Adrenal gland (tissue), 9 donors: ENCODE measurements at regions not wholly inside any gene's neighbourhood (a gene's known extent, or its start where the extent isn't known, plus 50 kb on each side); places are given as distances from the start of the nearest gene placed in this dataset.

Source experiments
- DNase-seq, 7 donors: peaks; one replicate each; pipeline ENCODE4 v3.0.0-alpha.2; 2019 to 2020
- H3K27ac ChIP-seq, 5 donors: fragments of 200-600 bp; sonication (generic) in 4 of 5; 1 replicate in 3 of 5; 2 replicates in 2 of 5; pipeline versions ENCODE4 v1.5.1 to v1.8.0; 2016 to 2020; ENCODE audit warnings: mild to moderate bottlenecking in 1 of 5
- H3K27me3 ChIP-seq: fragments of 200-600 bp; 2 replicates; pipeline ENCODE4 v1.8.0; 2021
- H3K36me3 ChIP-seq, 2 donors: fragments of 200-600 bp; replicated peaks in 1 of 2; 1 replicate in 1 of 2; 2 replicates in 1 of 2; pipeline versions ENCODE4 v1.5.1 to v1.8.0; 2018 to 2022
- H3K4me1 ChIP-seq, 2 donors: fragments of 200-600 bp; replicated peaks in 1 of 2; 1 replicate in 1 of 2; 2 replicates in 1 of 2; pipeline versions ENCODE4 v1.5.1 to v1.8.0; 2018 to 2021
- H3K4me3 ChIP-seq, 4 donors: fragments of 200-600 bp; sonication (generic) in 3 of 4; one replicate each; pipeline ENCODE4 v1.5.1; 2016 to 2018
- H3K9me3 ChIP-seq, 3 donors: fragments of 200-600 bp; sonication (generic) in 1 of 3; replicated peaks in 1 of 3; 1 replicate in 2 of 3; 2 replicates in 1 of 3; pipeline versions ENCODE4 v1.5.1 to v1.8.0; 2016 to 2021
- CTCF ChIP-seq, 6 experiments: fragments of 450-650 bp in 4 of 6; fragments of 200-600 bp in 2 of 6; sonication (generic) in 1 of 6; IDR thresholded peaks; 1 replicate in 5 of 6; 2 replicates in 1 of 6; pipeline versions ENCODE4 v1.5.1 to v1.8.0; 2016 to 2021; ENCODE audit warnings: antibody characterized with exemption in 6 of 6, mild to moderate bottlenecking in 2 of 6, moderate library complexity in 1 of 6
- POLR2A ChIP-seq, 2 donors: fragments of 450-650 bp; IDR thresholded peaks; one replicate each; pipeline ENCODE4 v1.6.1; 2017; ENCODE audit warnings: antibody characterized with exemption in 2 of 2, mild to moderate bottlenecking in 2 of 2, moderate library complexity in 1 of 2
- WGBS, 4 donors: extraction: QIAGEN DNeasy Blood & Tissue Kit in 2 of 4; methylation state at CpG; one replicate each; pipeline versions ENCODE4 v1.1.5 to v1.1.7; 2013 to 2017; 5-methylcytosine and 5-hydroxymethylcytosine counted together
- intact Hi-C, 2 donors: fragments of 100-400 bp; cut with DNase I; formaldehyde crosslinking; loops; one replicate each; pipeline versions ENCODE4 v1.14.1 to v1.15.0; 2022 to 2023
- donor health status: healthy with polysubstance abuse.
- donor health status: Bipolar disorder and iron deficiency.
- donor health status: DM: yes; HTN: yes; CAD: no.
- donor health status: DM: no; HTN: no; CAD: no.
- donor health status: DM: no; HTN: no; CAD: no.

- Histone ChIP-seq H3K27ac (no peak overlapping the region), H3K4me3 (no peak overlapping the region), H3K27me3 (no peaks in the 10 kb centered on the region), H3K4me1 (no peaks in the 10 kb centered on the region), H3K36me3 (no peaks in the 10 kb centered on the region), H3K9me3 (no peaks in the 10 kb centered on the region)
- WGBS, 4 donors = 70 to 84% (median 72%) methylated on average over 4 of the region's 4 CpGs
- intact Hi-C loops = no loop called here
- no peak for TF ChIP-seq POLR2A (IDR thresholded peaks at IDR 0.05)
- no peak for TF ChIP-seq CTCF (IDR thresholded peaks at IDR 0.05)
- no peak for DNase-seq
These were observed 207.0 kb upstream of the CCDC68 start for GRCh38 chr18:55166260-55166598.

- no peak overlapping the region for H3K4me3 ChIP-seq
- H3K27me3 ChIP-seq = no peaks in the 10 kb centered on the region
- TF ChIP-seq CTCF (IDR thresholded peaks at IDR 0.05) = no peak
- TF ChIP-seq POLR2A (IDR thresholded peaks at IDR 0.05) = no peak
- no peaks in the 10 kb centered on the region for H3K36me3 ChIP-seq
- no peaks in the 10 kb centered on the region for H3K9me3 ChIP-seq
- H3K27ac ChIP-seq = no peak overlapping the region
- WGBS, 4 donors = 85 to 92% (median 90%) methylated on average over 7 of the region's 7 CpGs
- H3K4me1 ChIP-seq = no peaks in the 10 kb centered on the region
- intact Hi-C loops = no loop called here
- no peak for DNase-seq
These were observed 204.3 kb upstream of the CCDC68 start for GRCh38 chr18:55163550-55163949.

- no peaks in the 10 kb centered on the region for H3K4me1 ChIP-seq
- H3K27me3 ChIP-seq = no peaks in the 10 kb centered on the region
- no peaks in the 10 kb centered on the region for H3K9me3 ChIP-seq
- DNase-seq = peak in 2 of 7 donors; percentile 2 to 17
- 67 to 77% (median 74%) methylated on average over 4 of the region's 4 CpGs for WGBS, 4 donors
- H3K36me3 ChIP-seq = no peaks in the 10 kb centered on the region
- no peak overlapping the region for H3K4me3 ChIP-seq
- intact Hi-C loops = no loop called here
- TF ChIP-seq POLR2A (IDR thresholded peaks at IDR 0.05) (no peak), CTCF (IDR thresholded peaks at IDR 0.05) (no peak)
- H3K27ac ChIP-seq = no peak overlapping the region
These were observed 202.7 kb upstream of the CCDC68 start for GRCh38 chr18:55161916-55162315.

GRCh38 chr18:55159027-55159426, 199.8 kb upstream of the CCDC68 start:
- no peaks in the 10 kb centered on the region for H3K27me3 ChIP-seq
- WGBS, 4 donors = 78 to 89% (median 86%) methylated on average over 4 of the region's 4 CpGs
- H3K4me3 ChIP-seq = no peak overlapping the region
- no peaks in the 10 kb centered on the region for H3K4me1 ChIP-seq
- intact Hi-C loops = no loop called here
- no peak overlapping the region for H3K27ac ChIP-seq
- H3K9me3 ChIP-seq = no peaks in the 10 kb centered on the region
- H3K36me3 ChIP-seq = no peaks in the 10 kb centered on the region
- DNase-seq = no peak
- TF ChIP-seq POLR2A (IDR thresholded peaks at IDR 0.05) (no peak), CTCF (IDR thresholded peaks at IDR 0.05) (no peak)
